WTC11 (cell line): ENCODE measurements at regions not wholly inside any gene's neighbourhood (a gene's known extent, or its start where the extent isn't known, plus 50 kb on each side); places are given as distances from the start of the nearest gene placed in this dataset.

Experiments
- ATAC-seq: fragments of 200-7000 bp; cut with Tn5 transposase; 2 replicates; pipeline ENCODE4 v1.10.0; 2021; ENCODE audit warnings: mild to moderate bottlenecking, moderate library complexity
- CTCF ChIA-PET: fragments of 300-600 bp; sonication (Branson Sonifier 250); formaldehyde crosslinking; loops from one replicate; lab custom pipeline; 2021; ENCODE audit warnings: antibody characterized with exemption; lab: Charles Lee
- POLR2A ChIA-PET: fragments of 350-600 bp; sonication (Branson Sonifier 250); formaldehyde crosslinking; loops from one replicate; lab custom pipeline; 2021; ENCODE audit warnings: antibody characterized with exemption; lab: Charles Lee
- DNase-seq: peaks from one replicate; pipeline ENCODE4 v3.0.0; 2021; ENCODE audit warnings: low spot score
- H3K27ac Mint-ChIP-seq: 2 replicates; pipeline ENCODE4 v1.8.0; 2021; ENCODE audit warnings: mixed read lengths
- H3K27me3 Mint-ChIP-seq: 2 replicates; pipeline ENCODE4 v1.8.0; 2021; ENCODE audit warnings: low read depth, mild to moderate bottlenecking, moderate library complexity, mixed read lengths
- H3K36me3 Mint-ChIP-seq: 2 replicates; pipeline ENCODE4 v1.8.0; 2021; ENCODE audit warnings: mixed read lengths
- H3K4me1 Mint-ChIP-seq: 2 replicates; pipeline ENCODE4 v1.8.0; 2022; ENCODE audit warnings: mixed read lengths
- H3K4me3 Mint-ChIP-seq: 2 replicates; pipeline ENCODE4 v1.8.0; 2021; ENCODE audit warnings: mild to moderate bottlenecking, moderate library complexity, mixed read lengths
- H3K9me3 Mint-ChIP-seq: 2 replicates; pipeline ENCODE4 v1.8.0; 2021; ENCODE audit warnings: mixed read lengths
- ARID4B ChIP-seq: sonication (generic); formaldehyde crosslinking; IDR thresholded peaks from 2 replicates; pipeline ENCODE4 v1.8.0; 2023; ENCODE audit warnings: missing genetic modification reagents, mild to moderate bottlenecking, borderline replicate concordance
- EMX1 ChIP-seq: fragments of 250-450 bp; sonication (Bioruptor Pico); IDR thresholded peaks from 2 replicates; pipeline ENCODE4 v1.8.0; 2021; ENCODE audit warnings: mild to moderate bottlenecking
- ETV6 ChIP-seq: sonication (generic); formaldehyde crosslinking; IDR thresholded peaks from 2 replicates; pipeline ENCODE4 v1.8.1; 2022; ENCODE audit warnings: mild to moderate bottlenecking, missing genetic modification reagents
- MAX ChIP-seq: sonication (generic); formaldehyde crosslinking; IDR thresholded peaks from 2 replicates; pipeline ENCODE4 v1.8.0; 2022; ENCODE audit warnings: mild to moderate bottlenecking, missing genetic modification reagents
- MXD4 ChIP-seq: fragments of 250-450 bp; sonication (Bioruptor Pico); IDR thresholded peaks from 2 replicates; pipeline ENCODE4 v1.8.0; 2021; ENCODE audit warnings: mild to moderate bottlenecking, moderate library complexity, borderline replicate concordance
- RELA ChIP-seq: sonication (generic); formaldehyde crosslinking; IDR thresholded peaks from 2 replicates; pipeline ENCODE4 v1.8.1; 2022; ENCODE audit warnings: missing genetic modification reagents, mild to moderate bottlenecking, borderline replicate concordance
- SMAD4 ChIP-seq: sonication (generic); formaldehyde crosslinking; IDR thresholded peaks from 2 replicates; pipeline ENCODE4 v1.8.0; 2022; ENCODE audit warnings: mild to moderate bottlenecking, missing genetic modification reagents
- STAT6 ChIP-seq: sonication (generic); formaldehyde crosslinking; conservative IDR thresholded peaks from 2 replicates; pipeline ENCODE4 v1.8.1; 2023; ENCODE audit warnings: mild to moderate bottlenecking, low read depth, missing genetic modification reagents, moderate library complexity
- TEAD1 ChIP-seq: sonication (generic); formaldehyde crosslinking; IDR thresholded peaks from 2 replicates; pipeline ENCODE4 v1.8.0; 2022; ENCODE audit warnings: mild to moderate bottlenecking, missing genetic modification reagents
- ZBTB43 ChIP-seq: sonication (generic); formaldehyde crosslinking; IDR thresholded peaks from 2 replicates; pipeline ENCODE4 v1.8.1; 2023; ENCODE audit warnings: mild to moderate bottlenecking, missing genetic modification reagents
- ZNF416 ChIP-seq: fragments of 250-450 bp; sonication (Bioruptor Pico); IDR thresholded peaks from 2 replicates; pipeline ENCODE4 v1.9.0; 2021; ENCODE audit warnings: mild to moderate bottlenecking, inconsistent platforms
- ZNF425 ChIP-seq: fragments of 250-450 bp; sonication (Bioruptor Pico); conservative IDR thresholded peaks from 2 replicates; pipeline ENCODE4 v1.9.0; 2021; ENCODE audit warnings: mild to moderate bottlenecking
- ZNF671 ChIP-seq: fragments of 250-450 bp; sonication (Bioruptor Pico); IDR thresholded peaks from 2 replicates; pipeline ENCODE4 v1.8.0; 2021; ENCODE audit warnings: mild to moderate bottlenecking

- CTCF ChIA-PET, result interaction anchor here (0.8 to 1.9 kb wide), 2 partner anchors 19 to 233 kb away, joined by 4 to 10 read pairs; no protein-coding TSS in a partner anchor
Observed at GRCh38 chr2:180075870-180076269, 68.8 kb upstream of the CWC22 start.

GRCh38 chr2:180071797-180072196 lies 64.7 kb upstream of the CWC22 start:
- Mint-ChIP-seq H3K27ac (peak overlapping the region; percentile 17), H3K9me3 (peaks cover 50% of the 10 kb centered on the region), H3K27me3 (peaks cover 16% of the 10 kb centered on the region), H3K4me3 (peak overlapping the region; percentile 42), H3K4me1 (peaks cover 30% of the 10 kb centered on the region), H3K36me3 (peaks cover 42% of the 10 kb centered on the region)
- DNase-seq (no peak), ATAC-seq (peak; percentile 97)
- CTCF ChIA-PET, result interaction anchor here (0.9 to 1.6 kb wide), 3 partner anchors 15 to 173 kb away, joined by 3 to 5 read pairs (median 3); no protein-coding TSS in a partner anchor
- POLR2A ChIA-PET, result no interaction called here
- no peak for TF ChIP-seq RELA (CRISPR knock-in tag)
- TF ChIP-seq STAT6, result no peak
- TF ChIP-seq TEAD1 (CRISPR knock-in tag), result peak; percentile 54; the same call in 1 of the 2 replicates
- TF ChIP-seq ETV6 (CRISPR knock-in tag), result 0 out of 2 replicates have a peak, but pooled peaks have one; percentile 34
- no peak for TF ChIP-seq ZBTB43
- no peak for TF ChIP-seq MAX (CRISPR knock-in tag)
- no peak for TF ChIP-seq ZNF425 (CRISPR knock-in tag)
- TF ChIP-seq EMX1 (CRISPR knock-in tag), result no peak

More at GRCh38 chr2:180075870-180076269, 68.8 kb upstream of the CWC22 start:
- TF ChIP-seq SMAD4 (CRISPR knock-in tag), result no peak
- TF ChIP-seq ZNF416, result no peak
- no peak for TF ChIP-seq STAT6
- no peak for TF ChIP-seq MXD4 (CRISPR knock-in tag)
- TF ChIP-seq ARID4B (CRISPR knock-in tag), result no peak
- no peak for TF ChIP-seq ZNF671 (CRISPR knock-in tag)
- TF ChIP-seq, all 79 proteins: peak for 0
- H3K27me3 Mint-ChIP-seq, result peaks cover 4% of the 10 kb centered on the region; the same call in 1 of the 2 replicates
- H3K4me1 Mint-ChIP-seq, result peaks cover 34% of the 10 kb centered on the region
- POLR2A ChIA-PET, result no interaction called here
- no peak for ATAC-seq
- no peak overlapping the region for H3K27ac Mint-ChIP-seq
- no peak for DNase-seq
- peaks cover 9% of the 10 kb centered on the region for H3K36me3 Mint-ChIP-seq
- H3K4me3 Mint-ChIP-seq, result no peak overlapping the region
- peaks cover 19% of the 10 kb centered on the region for H3K9me3 Mint-ChIP-seq
